DMS79 treated with DMSO at 0.1 percent for 48 hours (cell line): ENCODE measurements at regions not wholly inside any gene's neighbourhood (a gene's known extent, or its start where the extent isn't known, plus 50 kb on each side); places are given as distances from the start of the nearest gene placed in this dataset.

Experiments used
- DNase-seq: peaks from one replicate; lab custom pipeline; 2025; lab: John Stamatoyannopoulos, UW

DNA sequence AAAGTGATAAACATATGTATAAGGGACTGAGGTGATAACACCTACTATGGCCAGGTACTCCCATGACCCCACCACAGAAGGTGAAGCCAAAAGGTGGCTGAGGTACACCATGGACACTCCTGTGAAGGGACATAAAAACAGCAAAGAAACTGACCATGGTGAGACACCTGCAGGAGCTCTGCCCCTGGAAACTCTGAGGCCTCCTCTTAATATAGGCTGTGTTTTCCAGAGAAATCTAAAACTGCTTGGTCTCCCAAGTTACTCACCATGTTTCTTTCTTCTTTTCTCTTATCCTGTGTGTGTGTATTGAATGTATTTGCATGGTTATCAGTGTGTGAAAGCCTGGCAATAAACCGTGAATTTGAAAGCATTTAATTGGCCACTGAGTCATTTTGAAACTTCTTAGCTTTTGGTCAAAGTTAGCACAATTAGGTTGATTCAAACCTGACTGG lies 739.3 kb upstream of the GCFC2 start:
- no peak for DNase-seq

DNA sequence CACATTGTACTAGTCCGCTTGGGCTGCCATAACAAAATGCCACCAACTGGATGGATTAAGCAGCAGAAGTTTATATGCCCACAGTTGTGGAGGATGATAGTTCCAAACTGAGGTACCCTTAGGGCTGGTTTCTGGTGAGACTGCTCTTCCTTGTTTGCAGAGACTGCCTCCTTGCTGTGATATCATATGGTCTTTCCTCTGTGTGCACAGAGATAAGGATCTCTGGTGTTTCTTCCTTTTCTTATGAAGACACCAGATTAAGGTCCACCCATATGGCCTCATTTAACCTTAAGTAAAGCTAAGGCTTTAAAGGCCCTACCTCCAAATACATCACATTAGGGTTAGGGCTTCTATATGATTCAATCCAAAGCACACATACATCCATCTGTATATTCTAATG lies 738.2 kb upstream of the GCFC2 start:
- no peak for DNase-seq

DNA sequence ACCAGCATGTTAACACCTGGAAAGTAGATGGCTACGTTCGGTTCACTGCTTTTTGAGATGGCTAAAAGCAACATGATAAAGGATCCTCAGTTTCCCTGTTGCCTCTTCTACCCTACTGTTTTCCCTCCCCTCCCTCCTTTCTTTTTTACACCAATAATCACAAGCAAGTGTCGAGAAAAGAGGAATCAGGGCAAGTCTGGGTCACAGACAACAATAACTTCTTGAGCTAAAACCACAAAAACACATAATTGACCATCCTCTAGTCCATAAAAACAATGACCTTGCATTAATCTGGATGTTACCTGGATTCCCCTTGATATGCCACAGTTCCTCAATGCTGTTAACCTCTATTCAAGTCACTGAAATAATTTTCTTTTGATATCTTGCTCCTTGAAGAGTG lies 736.6 kb upstream of the GCFC2 start:
- DNase-seq = no peak

DNA sequence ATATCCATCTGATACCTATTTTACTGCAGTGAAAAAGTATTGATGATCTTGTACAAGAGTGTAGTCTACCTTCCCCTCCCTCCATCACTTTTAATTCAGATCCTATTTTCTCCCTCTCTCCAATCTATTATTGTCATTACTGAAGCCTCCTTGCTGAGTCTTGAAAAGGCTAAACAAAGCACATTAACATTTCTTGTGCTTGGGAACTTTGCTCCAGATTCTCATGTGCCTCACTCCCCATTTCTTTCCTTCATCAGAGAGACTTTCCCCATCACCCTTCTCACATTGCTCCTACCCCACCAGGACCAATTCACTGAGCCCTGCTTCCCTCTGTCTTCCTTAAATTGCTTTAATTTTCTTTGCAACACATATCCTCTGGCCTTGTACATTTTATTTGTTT lies 736.2 kb upstream of the GCFC2 start:
- no peak for DNase-seq

DNA sequence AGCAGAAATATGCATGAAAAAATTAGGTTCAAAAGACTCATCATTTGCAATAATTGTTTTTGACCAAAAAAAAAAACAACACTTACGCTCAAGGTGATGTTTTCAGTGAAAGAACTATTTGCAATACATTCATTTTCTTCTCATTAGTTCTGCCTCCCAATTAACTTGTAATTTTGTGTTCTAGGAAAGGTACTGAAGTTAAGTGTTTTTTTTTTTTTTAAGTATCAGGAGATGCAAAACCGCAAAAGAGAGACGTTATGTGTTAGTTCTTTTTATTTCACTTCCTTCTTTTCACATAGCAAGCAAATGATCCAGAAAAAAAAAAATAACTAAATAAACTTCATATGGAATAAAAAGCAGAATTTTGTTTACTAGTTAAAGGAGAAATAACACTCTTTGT lies 735.2 kb upstream of the GCFC2 start:
- no peak for DNase-seq

DNA sequence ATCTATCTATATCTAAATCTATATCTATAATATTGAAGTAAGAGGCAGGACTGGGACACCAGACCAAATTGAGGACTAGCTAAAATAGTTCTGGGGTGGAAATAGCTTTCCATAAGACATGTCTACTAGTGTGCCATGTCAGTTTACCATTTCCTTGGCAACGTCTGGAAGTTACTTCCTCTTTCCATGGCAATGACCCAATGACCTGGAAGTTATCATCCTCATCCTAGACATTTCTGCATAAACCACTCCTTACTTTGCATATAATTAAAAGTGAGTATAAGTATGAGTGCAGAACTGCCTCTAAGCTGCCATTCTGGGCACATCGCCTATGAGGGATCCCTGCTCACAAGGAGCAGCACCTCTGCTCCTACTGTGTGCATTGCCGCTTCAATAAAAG lies 734.0 kb upstream of the GCFC2 start:
- DNase-seq = no peak

DNA sequence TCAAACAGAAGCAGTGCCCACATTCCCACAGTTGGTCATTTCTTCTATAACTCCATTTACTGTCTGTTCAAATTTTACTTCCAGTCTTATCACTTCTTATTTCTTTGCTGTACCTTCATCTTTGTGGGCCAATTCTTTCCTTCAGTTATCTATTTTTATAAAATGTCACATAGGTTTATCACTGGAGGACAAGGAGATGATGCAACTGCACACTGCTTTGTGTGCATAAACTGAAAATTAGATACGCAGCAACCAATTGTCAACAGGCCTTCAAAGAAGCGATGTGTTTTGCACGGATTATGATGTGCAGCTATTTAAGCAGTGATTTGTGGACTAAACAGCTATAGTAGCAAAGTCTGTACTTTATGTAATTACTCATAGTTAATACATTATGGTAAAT lies 726.8 kb upstream of the GCFC2 start:
- DNase-seq = no peak

DNA sequence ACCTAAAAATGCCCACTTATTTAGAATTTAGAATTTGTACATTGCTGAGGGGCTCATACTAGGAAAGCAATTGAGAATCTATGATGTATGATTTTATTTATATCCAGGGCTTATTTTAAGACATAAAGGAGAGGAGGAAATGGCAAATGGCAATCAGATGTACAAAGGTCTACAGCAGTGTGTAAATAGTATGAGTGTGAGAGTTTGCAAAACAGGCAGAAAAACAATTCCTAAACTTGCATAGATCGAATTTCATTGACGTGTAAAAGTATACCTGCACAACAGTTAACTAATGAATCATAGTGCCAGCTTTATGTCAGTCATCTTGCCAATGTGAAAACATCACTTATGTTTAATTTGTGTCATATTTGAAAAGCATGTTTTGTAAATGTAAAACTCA lies 718.7 kb upstream of the GCFC2 start:
- no peak for DNase-seq

DNA sequence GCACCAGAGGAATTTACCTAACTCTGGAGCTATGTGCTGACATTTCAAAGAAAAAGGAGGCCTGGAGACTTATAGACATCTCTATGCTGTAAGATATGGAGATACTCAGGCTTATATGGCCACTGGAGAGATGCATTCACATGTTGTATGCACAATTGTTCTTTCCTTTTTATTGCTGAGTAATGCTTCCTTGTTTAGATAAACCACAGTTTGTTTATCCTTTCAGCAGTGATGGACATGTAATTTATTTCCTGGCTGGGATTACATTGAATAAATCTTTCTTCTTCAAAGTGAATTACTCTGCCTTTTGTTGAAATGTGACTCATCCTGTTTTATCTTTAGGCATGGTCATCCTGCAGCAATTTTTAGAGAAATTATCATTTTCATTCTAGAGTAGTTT lies 716.7 kb upstream of the GCFC2 start:
- DNase-seq = no peak

DNA sequence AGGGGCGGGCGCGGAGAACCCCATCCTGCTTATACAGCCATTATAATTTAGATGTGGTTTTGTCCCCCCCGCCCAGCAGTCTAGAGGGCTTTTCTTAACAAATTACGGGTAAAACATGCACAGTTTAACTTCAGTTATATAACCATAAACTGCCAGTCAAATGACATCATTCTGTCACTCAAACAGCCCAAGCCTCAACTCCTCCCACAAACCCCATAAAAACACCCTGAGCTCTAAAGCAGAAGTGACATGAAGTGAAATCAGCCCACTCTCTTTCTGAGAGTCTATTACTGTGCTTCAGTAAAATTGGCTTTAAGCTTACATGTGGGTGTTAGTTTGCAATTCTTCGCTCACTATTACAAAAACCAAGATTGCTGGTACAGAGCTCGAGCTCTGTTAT lies 705.1 kb upstream of the GCFC2 start:
- no peak for DNase-seq

DNA sequence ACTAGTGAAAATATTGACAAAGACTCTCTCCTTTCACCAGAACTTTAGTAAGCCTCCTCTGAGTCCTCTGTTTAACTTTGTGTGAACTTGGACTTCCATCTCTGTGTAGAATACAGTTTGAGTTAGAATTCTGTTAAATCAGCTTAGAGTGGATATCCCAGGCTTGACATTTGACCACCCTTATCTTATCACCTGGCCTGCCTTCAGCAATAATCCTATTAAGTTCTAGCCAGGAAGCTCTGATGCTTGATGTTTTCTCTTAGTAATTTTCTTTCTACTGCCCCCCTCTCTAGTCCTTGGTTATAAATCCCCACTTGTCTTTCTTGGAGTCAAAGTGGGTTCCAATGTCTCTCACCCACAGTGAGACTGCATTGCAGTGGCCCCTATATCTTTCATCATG lies 702.7 kb upstream of the GCFC2 start:
- no peak for DNase-seq

DNA sequence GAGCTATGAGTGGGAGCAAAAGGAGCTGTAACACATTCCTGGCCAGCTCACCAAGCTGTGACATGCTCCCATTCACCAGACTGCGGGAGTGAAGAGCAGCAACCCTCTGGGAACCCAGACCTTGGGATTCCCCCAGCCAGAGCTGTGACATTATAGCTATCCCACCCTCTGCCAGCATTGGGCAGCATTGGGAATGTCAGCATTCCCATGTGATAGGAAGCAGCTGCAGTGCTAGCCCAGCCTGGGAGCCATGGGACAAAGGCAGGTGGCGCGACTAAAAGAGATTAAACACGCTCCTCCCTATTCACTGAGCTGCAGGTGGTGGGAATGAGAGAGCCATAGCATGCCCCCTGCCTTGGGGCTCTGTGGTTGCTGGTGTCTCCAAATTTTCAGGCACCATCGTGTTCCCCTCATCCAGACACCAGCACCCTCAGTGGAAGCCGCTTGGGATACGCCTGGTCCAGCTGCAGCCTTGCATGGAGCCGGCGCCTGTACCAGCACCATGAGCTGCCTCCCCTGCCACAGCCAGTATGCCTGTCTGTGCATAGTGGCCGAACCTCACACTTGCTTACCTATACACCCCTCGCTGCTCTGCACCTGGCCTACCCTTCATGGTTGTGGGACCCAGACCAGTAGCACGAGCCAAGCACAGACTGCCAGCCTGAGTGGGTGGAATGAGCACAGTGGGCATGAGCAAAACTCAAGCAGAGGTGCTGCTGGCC lies 695.6 kb upstream of the GCFC2 start:
- DNase-seq = no peak

DNA sequence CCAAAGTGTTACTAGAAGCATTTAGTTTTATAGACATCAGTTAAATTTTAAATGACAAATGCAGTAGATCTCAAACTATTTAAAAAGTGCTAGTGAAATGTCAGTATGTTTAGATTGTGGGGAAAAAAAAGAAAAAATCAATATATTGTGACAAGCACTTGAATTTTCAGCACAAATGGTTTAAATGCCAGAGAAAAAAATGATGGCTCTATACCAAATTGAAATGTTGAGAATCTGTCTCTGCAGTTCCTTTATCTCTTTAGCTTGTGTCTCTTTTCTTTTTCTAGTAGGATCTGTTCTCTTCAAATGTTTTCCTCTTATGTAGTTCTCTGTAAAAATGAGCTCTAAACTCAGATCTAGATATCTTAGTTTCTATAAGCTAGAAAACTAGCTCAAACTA lies 682.6 kb upstream of the GCFC2 start:
- DNase-seq = no peak

DNA sequence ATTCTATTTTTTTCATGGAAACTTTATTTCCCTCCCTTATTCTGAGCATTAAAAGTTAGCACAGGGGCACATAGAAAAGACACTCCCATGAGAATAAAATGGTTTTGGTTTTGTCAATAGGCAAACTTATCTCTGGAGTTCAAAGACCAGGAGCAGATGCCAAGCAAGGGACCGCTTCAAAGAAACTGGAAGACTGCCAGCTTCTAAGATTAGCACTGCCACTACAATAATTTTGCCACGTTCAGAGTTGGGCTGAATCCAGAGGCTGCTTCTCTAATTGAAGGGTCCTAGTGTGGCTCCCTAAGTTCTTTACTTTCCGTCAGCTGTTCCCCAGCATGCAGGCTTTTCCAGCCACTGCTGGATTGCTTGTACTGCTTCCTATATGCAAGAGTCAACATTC lies 681.0 kb upstream of the GCFC2 start:
- peak; percentile 97 for DNase-seq

DNA sequence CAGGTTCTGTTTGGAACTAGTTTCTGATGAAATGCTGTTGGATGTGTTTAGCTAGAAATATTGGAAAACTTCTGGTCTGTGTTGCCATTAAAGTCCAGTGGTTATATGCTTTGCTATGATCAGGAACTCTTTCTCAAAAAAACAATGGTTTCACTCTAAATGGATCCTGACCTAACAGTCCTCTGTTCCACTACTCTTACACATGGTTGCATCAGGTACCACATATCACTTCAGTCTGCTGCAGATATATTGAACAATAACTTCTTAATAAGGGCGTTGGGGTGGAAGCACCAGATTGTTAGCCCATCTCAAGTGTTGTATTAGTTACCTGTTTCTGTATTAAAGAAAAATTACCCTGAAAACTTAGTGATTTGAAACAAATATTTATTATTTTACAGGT lies 676.6 kb upstream of the GCFC2 start:
- no peak for DNase-seq

DNA sequence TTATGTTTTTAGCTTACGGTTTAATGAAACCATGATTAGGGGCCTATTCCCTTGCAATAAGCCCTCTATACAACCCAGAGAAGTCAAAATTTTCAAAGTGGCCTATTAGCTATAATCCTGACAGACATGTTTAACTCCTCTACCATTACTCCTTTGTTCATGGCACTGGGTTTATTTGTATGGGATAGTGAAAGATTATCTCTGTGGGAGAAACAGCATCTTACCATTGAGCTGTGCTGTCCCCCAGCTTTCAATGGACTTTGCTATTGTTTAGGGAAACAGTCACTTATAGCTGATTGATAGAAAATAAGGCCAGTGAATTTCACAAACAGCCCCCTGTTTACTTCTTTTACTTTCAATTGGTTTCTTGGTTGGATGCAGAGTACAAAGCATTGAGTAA lies 675.2 kb upstream of the GCFC2 start:
- no peak for DNase-seq

DNA sequence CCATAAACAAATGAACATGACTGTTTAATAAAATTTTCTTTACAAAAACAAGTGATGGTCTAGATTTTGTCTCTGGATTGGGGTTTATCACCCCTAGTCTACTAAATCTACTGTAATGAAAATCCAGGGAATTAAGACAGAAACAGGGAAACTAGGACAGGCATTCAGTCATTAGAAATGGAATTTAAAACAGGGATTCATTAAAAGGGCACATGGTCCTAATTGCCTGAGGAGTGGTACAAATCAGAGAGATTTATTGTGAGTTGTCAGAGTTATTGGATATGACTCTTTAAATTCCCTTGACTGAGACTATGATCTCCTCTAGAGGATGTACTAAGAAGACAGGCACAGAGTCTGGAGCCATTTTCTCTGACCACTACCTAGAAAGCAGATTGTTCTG lies 670.9 kb upstream of the GCFC2 start:
- DNase-seq = no peak

DNA sequence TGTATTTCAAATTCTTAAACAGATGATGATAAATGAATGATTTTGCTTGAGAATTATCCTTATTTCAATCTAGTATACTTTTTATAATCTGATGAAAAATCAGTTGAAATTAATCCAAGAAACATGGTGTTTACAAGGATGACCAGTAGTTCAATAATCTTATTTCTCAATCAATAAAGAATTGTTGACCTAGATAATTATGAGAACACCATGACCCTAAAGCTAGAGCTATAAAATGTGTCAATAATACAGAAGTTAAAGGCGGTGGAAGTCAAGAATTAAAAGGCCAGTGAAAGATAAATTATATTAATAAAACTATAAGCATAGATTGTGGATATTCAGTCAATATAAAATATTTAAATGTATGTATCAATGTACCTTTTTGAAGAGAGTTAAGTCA lies 667.4 kb upstream of the GCFC2 start:
- DNase-seq = no peak

DNA sequence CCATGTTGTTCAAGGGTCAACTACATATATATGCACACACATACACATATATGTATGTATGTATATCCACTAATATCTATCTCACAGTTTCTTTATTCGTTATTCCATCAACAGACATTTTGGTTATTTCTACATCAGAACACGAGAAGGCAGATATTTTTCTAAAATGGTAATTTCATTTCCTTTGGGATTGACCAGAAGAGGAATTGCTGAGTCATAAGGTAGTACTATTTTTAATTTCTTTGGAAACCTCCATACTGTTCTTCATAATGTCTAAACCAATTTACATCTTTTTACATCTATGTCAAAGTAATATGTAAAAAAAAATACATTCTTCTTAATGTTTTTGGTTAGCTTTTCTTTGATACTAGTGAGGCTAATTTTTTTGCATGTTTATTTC lies 630.7 kb upstream of the GCFC2 start:
- no peak for DNase-seq

DNA sequence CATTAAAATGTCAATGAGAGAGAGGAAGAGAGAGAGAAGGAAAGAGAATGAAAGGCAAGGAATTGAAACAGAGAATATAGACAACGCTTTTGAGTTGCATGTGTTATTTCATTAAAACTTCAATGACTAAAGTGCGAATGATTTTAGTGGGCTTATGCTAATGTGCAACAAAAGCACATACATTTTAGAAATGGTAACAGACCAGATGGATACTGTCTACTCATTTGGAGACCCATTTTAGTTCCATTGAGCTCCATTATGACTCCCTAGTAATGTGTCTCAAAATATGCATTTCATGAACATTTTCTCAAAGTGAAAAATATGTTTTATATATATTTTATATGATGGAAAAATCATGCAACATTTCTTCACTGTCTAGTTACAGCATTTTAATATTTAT lies 622.2 kb upstream of the GCFC2 start:
- DNase-seq = no peak

DNA sequence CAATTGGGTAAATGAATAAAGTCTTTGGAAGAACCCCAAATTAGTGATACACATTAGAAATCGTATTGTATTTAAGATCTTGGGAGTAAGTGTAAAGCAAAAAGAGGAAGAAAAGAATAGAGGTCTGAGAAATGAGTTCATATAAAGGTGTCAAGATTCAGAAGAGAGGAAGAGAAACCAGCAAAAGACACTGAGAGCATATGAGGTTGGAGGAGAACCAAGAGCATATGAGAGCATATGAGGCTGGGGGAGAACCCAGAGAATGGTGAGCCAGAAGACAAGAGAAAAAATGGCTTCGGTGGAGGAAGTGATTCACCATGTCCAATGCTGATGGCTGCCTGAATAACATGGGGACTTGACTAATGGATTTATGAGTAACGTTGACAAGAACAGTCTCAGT lies 620.1 kb upstream of the GCFC2 start:
- no peak for DNase-seq

DNA sequence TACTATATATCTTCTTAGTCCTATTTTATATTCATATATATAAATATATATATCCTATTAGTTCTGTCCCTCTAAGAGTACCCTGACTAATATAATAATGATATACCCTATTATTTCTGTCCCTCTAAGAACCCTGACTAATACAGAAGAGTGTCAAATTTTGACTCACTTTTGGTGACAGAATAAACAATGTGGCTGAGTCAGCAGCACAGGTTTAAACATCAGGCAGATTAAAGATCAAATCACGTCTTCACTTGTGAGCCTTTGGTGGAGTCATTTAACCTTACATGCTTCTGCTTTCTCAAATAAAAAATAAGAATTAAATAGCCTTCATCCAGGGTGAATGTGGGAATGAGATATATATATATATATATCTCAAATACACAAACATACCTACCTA lies 615.9 kb upstream of the GCFC2 start:
- DNase-seq = no peak

DNA sequence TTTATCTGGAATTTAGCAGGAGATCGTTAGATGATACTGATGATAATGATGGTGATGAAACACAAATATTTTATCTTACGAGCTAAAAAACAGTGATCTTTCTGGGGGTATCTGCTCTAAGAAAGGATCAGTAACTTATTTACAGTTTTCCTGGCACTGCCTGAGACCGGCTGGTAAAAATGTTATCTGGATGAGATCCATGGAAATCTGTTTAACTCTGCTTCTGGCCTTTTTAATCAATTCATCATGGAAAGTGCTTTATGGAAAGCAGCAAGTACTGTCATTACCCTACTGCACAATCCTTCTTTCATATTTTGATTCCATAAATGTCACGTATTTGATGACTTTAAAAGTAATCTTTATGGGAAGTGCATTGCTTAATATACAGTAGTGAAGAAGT lies 612.7 kb upstream of the GCFC2 start:
- no peak for DNase-seq

DNA sequence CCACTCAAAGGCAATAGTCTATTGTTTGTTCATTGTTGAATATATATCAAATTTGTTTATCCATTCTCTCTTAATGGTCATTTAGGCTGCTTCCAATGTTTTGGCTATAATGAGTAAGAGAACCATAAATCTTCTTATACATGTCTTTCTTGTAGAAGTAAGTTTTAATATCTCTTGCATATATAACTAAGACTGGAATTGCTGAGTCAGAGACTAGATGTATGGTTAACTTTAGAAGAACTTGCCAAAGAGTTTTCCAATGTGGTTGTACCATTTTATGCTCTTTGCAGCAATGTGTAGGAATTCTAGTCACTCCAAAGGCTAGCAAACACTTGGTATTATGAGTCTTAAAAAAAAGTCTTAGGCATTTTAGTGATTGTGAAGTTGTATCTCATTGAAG lies 610.0 kb upstream of the GCFC2 start:
- DNase-seq = no peak
